GM12873 (cell line): ENCODE measurements at regions not wholly inside any gene's neighbourhood (a gene's known extent, or its start where the extent isn't known, plus 50 kb on each side); places are given as distances from the start of the nearest gene placed in this dataset.

Experiments used
- CTCF ChIP-seq: IDR thresholded peaks from 2 replicates; pipeline ENCODE4 v1.5.1; 2012; ENCODE audit warnings: low read depth, mild to moderate bottlenecking, moderate library complexity, low read length, control low read depth; ENCODE audit not compliant: insufficient read depth; ENCODE audit errors: missing control alignments

GRCh38 chr1:221963742-221964141, 221.9 kb upstream of the DUSP10 start:
- TF ChIP-seq CTCF = no peak

GRCh38 chr1:221962385-221962784, 220.5 kb upstream of the DUSP10 start:
- TF ChIP-seq CTCF = no peak

GRCh38 chr1:221961532-221962292, 219.8 kb upstream of the DUSP10 start:
- TF ChIP-seq CTCF = no peak

- no peak for TF ChIP-seq CTCF
These were observed 208.1 kb upstream of the DUSP10 start for GRCh38 chr1:221949996-221950395.

GRCh38 chr1:221948459-221948858, 206.6 kb upstream of the DUSP10 start:
- no peak for TF ChIP-seq CTCF

GRCh38 chr1:221947731-221948130, 205.8 kb upstream of the DUSP10 start:
- TF ChIP-seq CTCF = no peak

GRCh38 chr1:221946768-221947167, 204.9 kb upstream of the DUSP10 start:
- TF ChIP-seq CTCF = no peak
